OCI-LY3 (cell line): ENCODE measurements at regions not wholly inside any gene's neighbourhood (a gene's known extent, or its start where the extent isn't known, plus 50 kb on each side); places are given as distances from the start of the nearest gene placed in this dataset.

ENCODE experiments used
- EZH2phosphoT487 ChIP-seq: fragments of 200-600 bp; shearing (Covaris generic); IDR thresholded peaks from 2 replicates; pipeline ENCODE4 v1.6.1; 2018; ENCODE audit warnings: antibody characterized with exemption, mixed run types, low read depth
- TF ChIP-seq, protein P1 (sequence below): fragments of 200-600, 300-600 bp; sonication (generic); IDR thresholded peaks from 2 replicates; pipeline ENCODE4 v1.5.1; 2014; ENCODE audit warnings: antibody characterized with exemption, low read length, low read depth

DNA sequence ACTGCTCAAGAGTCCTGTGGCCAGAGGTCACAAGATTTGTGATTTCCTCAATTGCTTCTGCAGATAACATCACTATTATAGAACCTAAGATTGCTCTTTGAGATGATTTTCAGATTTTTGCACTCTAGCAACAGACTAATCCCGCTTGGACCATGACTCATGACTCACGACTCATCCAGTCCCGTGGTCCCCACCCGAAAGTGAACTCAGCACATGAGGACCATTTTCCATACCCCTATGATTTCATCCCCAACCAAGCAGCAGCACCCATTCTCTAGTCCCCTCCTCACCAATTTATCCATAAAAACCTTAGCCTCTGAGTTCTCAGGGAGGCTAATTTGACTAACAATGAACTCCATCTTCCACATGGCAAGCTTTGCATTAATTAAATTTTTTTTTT, 106.3 kb upstream of the ALCAM start:
- TF ChIP-seq, protein P1, sequence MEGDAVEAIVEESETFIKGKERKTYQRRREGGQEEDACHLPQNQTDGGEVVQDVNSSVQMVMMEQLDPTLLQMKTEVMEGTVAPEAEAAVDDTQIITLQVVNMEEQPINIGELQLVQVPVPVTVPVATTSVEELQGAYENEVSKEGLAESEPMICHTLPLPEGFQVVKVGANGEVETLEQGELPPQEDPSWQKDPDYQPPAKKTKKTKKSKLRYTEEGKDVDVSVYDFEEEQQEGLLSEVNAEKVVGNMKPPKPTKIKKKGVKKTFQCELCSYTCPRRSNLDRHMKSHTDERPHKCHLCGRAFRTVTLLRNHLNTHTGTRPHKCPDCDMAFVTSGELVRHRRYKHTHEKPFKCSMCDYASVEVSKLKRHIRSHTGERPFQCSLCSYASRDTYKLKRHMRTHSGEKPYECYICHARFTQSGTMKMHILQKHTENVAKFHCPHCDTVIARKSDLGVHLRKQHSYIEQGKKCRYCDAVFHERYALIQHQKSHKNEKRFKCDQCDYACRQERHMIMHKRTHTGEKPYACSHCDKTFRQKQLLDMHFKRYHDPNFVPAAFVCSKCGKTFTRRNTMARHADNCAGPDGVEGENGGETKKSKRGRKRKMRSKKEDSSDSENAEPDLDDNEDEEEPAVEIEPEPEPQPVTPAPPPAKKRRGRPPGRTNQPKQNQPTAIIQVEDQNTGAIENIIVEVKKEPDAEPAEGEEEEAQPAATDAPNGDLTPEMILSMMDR: no peak
- TF ChIP-seq EZH2phosphoT487: no peak
